NOMO-1 (cell line): ENCODE measurements at regions not wholly inside any gene's neighbourhood (a gene's known extent, or its start where the extent isn't known, plus 50 kb on each side); places are given as distances from the start of the nearest gene placed in this dataset.
"Not testable (repeated sequence)": the region's sequence is repeated elsewhere in the genome, so short reads cannot be mapped to it uniquely, and the experiment has no call there.

Experiments
- DNase-seq, 2 experiments: peaks; one replicate each; lab custom pipeline; 2025; ENCODE audit not compliant: unreplicated experiment in 2 of 2; lab: John Stamatoyannopoulos, UW

GRCh38 chr15:26197719-26198118 is 334.6 kb upstream of the ATP10A start:
- DNase-seq = no peak

GRCh38 chr15:26197060-26197459 is 333.9 kb upstream of the ATP10A start:
- DNase-seq = no peak

DNA sequence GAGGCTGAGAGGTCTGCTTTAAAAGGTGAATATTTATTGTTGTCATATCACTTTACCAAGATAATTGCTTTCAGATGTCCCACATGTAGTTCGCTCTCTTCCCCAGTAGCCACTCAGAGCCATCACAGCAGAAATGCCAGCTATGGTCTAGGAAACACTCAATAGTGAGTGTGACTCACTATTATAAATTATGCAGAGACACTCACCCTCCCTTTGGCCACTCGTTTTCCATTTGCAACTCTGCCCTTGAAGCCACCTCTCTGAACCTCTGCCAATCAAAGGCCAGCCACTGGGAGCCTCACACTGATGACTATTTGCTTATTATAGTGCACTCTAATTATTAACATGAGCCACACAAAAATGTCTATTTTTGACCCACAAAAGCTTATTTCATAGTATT is 328.1 kb upstream of the ATP10A start:
- no peak for DNase-seq

GRCh38 chr15:26186138-26186537 is 323.0 kb upstream of the ATP10A start:
- not testable (repeated sequence) for DNase-seq

- no peak for DNase-seq
Measured at GRCh38 chr15:26182441-26182840, 319.3 kb upstream of the ATP10A start.

DNA sequence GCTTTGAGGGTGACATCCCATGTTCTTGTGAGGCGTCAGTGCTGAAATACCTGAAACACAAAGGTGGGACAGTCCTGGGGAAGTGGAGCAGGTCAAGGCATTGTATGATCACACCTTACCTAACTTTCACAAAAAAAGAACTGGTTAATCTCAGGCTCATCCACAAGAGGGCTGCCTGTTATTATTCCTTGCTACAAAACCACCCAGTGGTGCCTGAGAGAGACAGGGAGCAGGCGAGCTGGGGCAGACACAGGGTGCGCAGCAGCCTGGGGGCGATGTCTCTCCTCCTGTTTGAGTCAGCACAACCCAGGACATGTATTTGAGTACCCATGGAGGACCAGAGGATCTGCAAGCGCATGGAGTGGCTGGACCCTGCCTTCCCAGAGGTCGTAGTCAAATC is 316.8 kb upstream of the ATP10A start:
- DNase-seq = no peak

- no peak for DNase-seq
Measured at GRCh38 chr15:26178640-26179220, 315.6 kb upstream of the ATP10A start.

- DNase-seq = no peak
Measured at GRCh38 chr15:26177816-26178215, 314.7 kb upstream of the ATP10A start.

GRCh38 chr15:26176831-26177230 is 313.7 kb upstream of the ATP10A start:
- DNase-seq = no peak

- no peak for DNase-seq
Measured at GRCh38 chr15:26171266-26171665, 308.1 kb upstream of the ATP10A start.

GRCh38 chr15:26166429-26166828 is 303.3 kb upstream of the ATP10A start:
- peak; percentile 44 to 62 for DNase-seq

DNA sequence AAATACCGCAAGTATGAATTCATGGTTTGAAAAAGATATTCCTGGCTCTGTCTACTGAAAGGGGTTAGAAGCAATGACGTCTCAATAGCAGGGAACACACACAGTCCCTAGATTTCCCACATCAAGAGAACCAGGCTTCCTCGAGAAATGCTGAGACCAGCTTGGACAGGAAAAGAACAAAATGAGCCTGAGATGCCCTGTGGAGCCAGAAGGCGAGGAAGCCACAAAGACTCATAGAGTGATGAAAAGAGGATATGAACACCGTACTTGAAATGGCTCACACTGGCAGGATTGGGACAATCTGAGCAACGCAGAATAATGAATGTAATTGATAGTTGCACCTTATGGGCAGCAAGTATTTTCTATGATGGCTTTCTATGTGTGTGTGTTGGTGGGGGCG is 302.4 kb upstream of the ATP10A start:
- DNase-seq = no peak

DNA sequence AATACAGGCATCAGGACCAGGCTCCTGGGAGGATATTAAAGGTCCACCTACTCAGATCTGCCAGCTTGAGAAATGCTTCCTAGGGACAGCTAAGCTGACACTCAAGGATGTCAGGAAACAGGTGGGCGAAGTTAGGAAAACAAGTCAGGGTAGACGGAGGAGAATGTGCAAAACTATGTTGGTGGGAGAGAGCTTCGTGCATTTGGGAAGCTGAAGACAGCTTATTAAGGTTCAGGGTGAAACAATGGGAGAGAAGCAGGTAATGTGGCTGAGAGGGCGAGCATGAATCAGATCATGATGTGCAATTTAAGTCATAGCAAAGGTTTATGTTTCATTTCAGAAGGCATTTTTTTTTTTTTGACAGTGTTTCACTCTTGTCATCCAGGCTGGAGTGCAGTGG is 297.2 kb upstream of the ATP10A start:
- no peak for DNase-seq

DNA sequence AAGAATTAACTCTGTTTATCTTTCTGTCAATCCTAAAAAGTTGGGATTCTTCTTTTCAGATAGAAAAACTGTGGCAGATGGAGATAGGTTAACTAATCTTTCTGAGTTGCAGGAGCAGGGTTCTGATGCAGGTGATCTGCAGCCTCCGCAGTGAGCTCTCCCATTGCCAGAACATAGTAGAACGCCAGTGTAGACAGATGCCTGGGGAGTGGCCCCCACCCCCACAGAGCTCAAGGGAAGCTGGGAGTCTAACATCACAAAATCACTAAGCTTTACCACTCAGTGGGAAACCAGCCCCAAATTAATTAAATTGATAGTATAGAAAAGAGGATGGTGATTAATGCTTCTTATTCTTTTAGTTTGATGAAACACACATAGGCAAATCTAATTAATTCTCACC is 295.0 kb upstream of the ATP10A start:
- DNase-seq = no peak

- DNase-seq = no peak
Measured at GRCh38 chr15:26157081-26157480, 294.0 kb upstream of the ATP10A start.

- DNase-seq = no peak
Measured at GRCh38 chr15:26156051-26156450, 292.9 kb upstream of the ATP10A start.

GRCh38 chr15:26148156-26148860 is 285.2 kb upstream of the ATP10A start:
- DNase-seq = no peak

DNA sequence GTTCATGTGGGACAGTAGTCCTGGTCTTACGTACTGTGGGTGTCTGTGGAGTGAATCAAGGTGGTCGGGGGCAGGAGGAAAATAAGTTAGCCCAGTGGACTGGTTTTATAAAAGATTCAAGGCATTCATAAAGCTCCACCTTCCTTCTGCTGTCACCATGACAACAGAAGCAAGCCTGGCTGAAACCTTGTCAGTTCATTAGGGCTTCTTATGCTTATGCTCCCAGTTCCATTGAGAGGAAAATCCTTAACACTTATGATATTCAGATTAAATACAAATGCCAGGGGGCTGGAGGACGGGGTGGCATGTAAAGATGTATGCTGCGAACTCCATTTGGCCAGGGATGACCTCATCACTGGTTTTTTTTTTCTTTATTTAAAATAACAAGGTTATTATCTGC is 283.1 kb upstream of the ATP10A start:
- DNase-seq = no peak

DNA sequence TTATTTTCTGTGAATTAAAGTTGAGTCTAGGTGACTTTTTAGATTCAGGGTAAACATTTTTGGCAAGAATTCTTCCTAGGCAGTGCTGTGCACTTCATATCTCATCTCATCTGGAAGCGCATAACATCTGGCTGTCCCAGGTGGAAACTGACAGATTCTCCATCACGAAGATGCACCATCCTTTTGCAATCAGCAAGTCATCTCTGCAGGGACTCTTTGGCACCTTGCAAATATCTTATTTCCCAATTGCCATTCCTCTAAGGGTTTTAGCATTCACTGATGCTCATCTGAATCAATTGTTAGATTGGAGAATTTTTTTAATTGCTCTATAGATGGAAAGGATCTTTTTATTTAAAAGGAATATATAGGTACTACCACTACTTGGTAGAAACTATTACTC is 282.7 kb upstream of the ATP10A start:
- DNase-seq = no peak

DNA sequence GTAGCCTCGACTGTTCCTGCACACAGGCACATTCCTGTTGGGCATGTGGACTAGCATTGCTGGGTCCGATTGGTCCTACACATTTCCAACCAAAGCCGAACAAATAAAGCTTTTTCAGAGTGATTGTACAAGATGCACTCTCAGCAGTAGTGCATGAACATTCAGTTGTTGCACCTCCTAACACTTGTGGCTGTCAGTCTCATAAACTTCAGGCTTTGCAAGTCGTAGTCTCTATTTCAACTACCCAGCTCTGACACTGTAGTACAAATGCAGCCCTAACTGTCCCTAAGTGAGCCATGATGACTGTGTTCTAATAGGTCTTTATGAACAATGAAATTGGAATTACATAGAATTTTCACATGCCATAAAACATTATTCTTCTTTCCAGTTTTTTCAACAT is 281.7 kb upstream of the ATP10A start:
- no peak for DNase-seq

- no peak for DNase-seq
Measured at GRCh38 chr15:26143221-26143620, 280.1 kb upstream of the ATP10A start.

GRCh38 chr15:26134812-26135211 is 271.7 kb upstream of the ATP10A start:
- DNase-seq = no peak

GRCh38 chr15:26134152-26134551 is 271.0 kb upstream of the ATP10A start:
- DNase-seq = no peak
